ENCODE measurements at regions not wholly inside any gene's neighbourhood (a gene's known extent, or its start where the extent isn't known, plus 50 kb on each side); places are given as distances from the start of the nearest gene placed in this dataset.

- TF ChIP-seq POLR2A (IDR thresholded peaks at IDR 0.05; ENCODE audit: low read depth, low read length) (no peak), POLR2AphosphoS5 (IDR thresholded peaks at IDR 0.05; ENCODE audit: low read depth, low read length) (no peak), TAF1 (IDR thresholded peaks at IDR 0.05; ENCODE audit: borderline replicate concordance, low read depth, low read length) (no peak)
Observed at GRCh38 chr1:188154196-188154595, 1325.4 kb downstream of the PLA2G4A start.

Measured in GM12892 (cell line).